Right lobe of liver (tissue), 6 donors: ENCODE measurements at regions not wholly inside any gene's neighbourhood (a gene's known extent, or its start where the extent isn't known, plus 50 kb on each side); places are given as distances from the start of the nearest gene placed in this dataset.
"Not testable (repeated sequence)": the region's sequence is repeated elsewhere in the genome, so short reads cannot be mapped to it uniquely, and the experiment has no call there.

Experiments used
- ATAC-seq, 4 donors: fragments of 200-7000 bp; cut with Tn5 transposase; one replicate each; pipeline ENCODE4 v1.9.1; 2020; ENCODE audit warnings: mild to moderate bottlenecking in 4 of 4, moderate library complexity in 4 of 4
- DNase-seq, 3 donors: peaks; one replicate each; pipeline ENCODE4 v3.0.0-alpha.2; 2020
- H3K27ac ChIP-seq, 3 donors: fragments of 200-600 bp; one replicate each; pipeline ENCODE4 v1.8.0; 2022
- H3K27me3 ChIP-seq, 2 donors: fragments of 200-600 bp; one replicate each; pipeline ENCODE4 v1.8.0; 2022
- H3K36me3 ChIP-seq, 4 donors: fragments of 200-600 bp; sonication (generic) in 1 of 4; one replicate each; pipeline versions ENCODE4 v1.5.1 to v1.8.0; 2017 to 2022; ENCODE audit warnings: control low read depth in 1 of 4
- H3K4me1 ChIP-seq, 4 donors: fragments of 200-600 bp; sonication (generic) in 1 of 4; one replicate each; pipeline versions ENCODE4 v1.5.1 to v1.8.0; 2017 to 2022; ENCODE audit warnings: control low read depth in 1 of 4
- H3K4me3 ChIP-seq, 3 donors: fragments of 200-600 bp; one replicate each; pipeline ENCODE4 v1.8.0; 2022
- H3K9me3 ChIP-seq, 4 donors: fragments of 200-600 bp; sonication (generic) in 1 of 4; one replicate each; pipeline versions ENCODE4 v1.5.1 to v1.8.0; 2017 to 2022; ENCODE audit warnings: control low read depth in 1 of 4
- CTCF ChIP-seq, 4 donors: fragments of 200-600 bp in 3 of 4; fragments of 450-650 bp in 1 of 4; IDR thresholded peaks; one replicate each; pipeline versions ENCODE4 v1.5.1 to v1.8.0; 2016 to 2022; ENCODE audit warnings: antibody characterized with exemption in 4 of 4, mild to moderate bottlenecking in 2 of 4
- POLR2A ChIP-seq: fragments of 450-650 bp; IDR thresholded peaks from one replicate; pipeline ENCODE4 v1.6.1; 2017; ENCODE audit warnings: antibody characterized with exemption, mild to moderate bottlenecking
- WGBS: methylation state at CpG from one replicate; pipeline ENCODE4 v1.1.6; 2018; ENCODE audit warnings: low coverage, low lambda C conversion rate; ENCODE audit not compliant: insufficient coverage; ENCODE audit errors: missing lambda C conversion rate; 5-methylcytosine and 5-hydroxymethylcytosine counted together
- intact Hi-C, 2 donors: fragments of 100-400 bp; cut with DNase I; formaldehyde crosslinking; loops; one replicate each; pipeline versions ENCODE4 v1.11.2 to v1.14.1; 2022
- donor health status: DM: no; HTN: yes; CAD: no.
- donor health status: DM: no; HTN: no; CAD: no.
- donor health status: DM: no; HTN: no; CAD: no.
- donor health status: DM: no; HTN: yes; CAD: no.
- donor health status: DM: no; HTN: yes; CAD: no.

- intact Hi-C loops: no loop called here
- DNase-seq: no peak
- Histone ChIP-seq H3K36me3 (no peaks in the 10 kb centered on the region), H3K4me3 (no peak overlapping the region), H3K27ac (no peak overlapping the region), H3K27me3 (no peaks in the 10 kb centered on the region), H3K4me1 (no peaks in the 10 kb centered on the region), H3K9me3 (no peaks in the 10 kb centered on the region)
- WGBS: 88% methylated on average over 3 of the region's 6 CpGs
- ATAC-seq: no peak
- TF ChIP-seq POLR2A (no peak), CTCF (IDR thresholded peaks at IDR 0.05) (no peak)
Measured at GRCh38 chr4:188439641-188440311, 300.5 kb downstream of the TRIML1 start.

GRCh38 chr4:188444500-188444899, 305.3 kb downstream of the TRIML1 start:
- Histone ChIP-seq H3K36me3 (no peaks in the 10 kb centered on the region), H3K27me3 (no peaks in the 10 kb centered on the region), H3K4me3 (no peak overlapping the region), H3K9me3 (no peaks in the 10 kb centered on the region), H3K27ac (no peak overlapping the region), H3K4me1 (no peaks in the 10 kb centered on the region)
- DNase-seq (no peak), ATAC-seq (no peak)
- TF ChIP-seq CTCF (IDR thresholded peaks at IDR 0.05) (no peak), POLR2A (no peak)
- WGBS: 28% methylated on average over 3 of the region's 4 CpGs
- intact Hi-C loops: no loop called here

GRCh38 chr4:188448996-188449395, 309.8 kb downstream of the TRIML1 start:
- intact Hi-C loops, ATAC-seq, H3K9me3 ChIP-seq, H3K27ac ChIP-seq, DNase-seq, H3K4me3 ChIP-seq, H3K27me3 ChIP-seq, H3K4me1 ChIP-seq, H3K36me3 ChIP-seq: not testable (repeated sequence)
- 42% methylated on average over 3 of the region's 4 CpGs for WGBS

- TF ChIP-seq CTCF (IDR thresholded peaks at IDR 0.05): no peak
- TF ChIP-seq POLR2A: no peak
- Histone ChIP-seq H3K4me3 (no peak overlapping the region), H3K27me3 (no peaks in the 10 kb centered on the region), H3K36me3 (no peaks in the 10 kb centered on the region), H3K9me3 (no peaks in the 10 kb centered on the region), H3K4me1 (no peaks in the 10 kb centered on the region), H3K27ac (no peak overlapping the region)
- DNase-seq (no peak), ATAC-seq (no peak)
- WGBS: 58% methylated on average over 3 of the region's 3 CpGs
- intact Hi-C loops: no loop called here
Measured at GRCh38 chr4:188450571-188450970, 311.3 kb downstream of the TRIML1 start.

GRCh38 chr4:188452097-188452496, 312.9 kb downstream of the TRIML1 start:
- no peaks in the 10 kb centered on the region for H3K27me3 ChIP-seq
- H3K4me1 ChIP-seq: no peaks in the 10 kb centered on the region
- TF ChIP-seq POLR2A (no peak), CTCF (IDR thresholded peaks at IDR 0.05) (no peak)
- no peaks in the 10 kb centered on the region for H3K36me3 ChIP-seq
- H3K27ac ChIP-seq: no peak overlapping the region
- ATAC-seq (no peak), DNase-seq (no peak)
- no peak overlapping the region for H3K4me3 ChIP-seq
- intact Hi-C loops: no loop called here
- WGBS: 15% methylated on average over 10 of the region's 11 CpGs
- no peaks in the 10 kb centered on the region for H3K9me3 ChIP-seq
